ENCODE measurements at regions not wholly inside any gene's neighbourhood (a gene's known extent, or its start where the extent isn't known, plus 50 kb on each side); places are given as distances from the start of the nearest gene placed in this dataset.

DNA sequence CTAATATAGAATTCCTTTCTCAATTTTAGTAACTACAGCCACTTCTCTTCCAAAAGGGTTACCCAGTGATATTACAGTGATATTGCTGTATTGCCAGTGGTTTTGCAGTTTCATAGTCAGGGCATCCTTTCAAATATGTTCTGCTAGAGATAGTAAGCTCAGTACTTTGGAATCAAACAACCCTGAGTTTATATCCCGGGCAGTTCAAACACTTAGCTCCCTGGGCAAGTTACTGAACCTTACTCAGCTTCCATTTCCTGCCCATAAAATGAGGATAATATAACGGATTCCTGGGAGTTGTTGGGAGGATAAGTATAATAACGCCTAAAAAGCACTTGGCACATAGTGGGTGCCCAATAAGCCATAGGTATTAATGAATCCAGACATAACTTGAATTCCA lies 212.6 kb upstream of the PARD3B start:
- no peak for DNase-seq (ENCODE audit: low spot score)
- intact Hi-C loops (cut with DNase I), result no loop called here

GRCh38 chr2:204333861-204334260 lies 211.4 kb upstream of the PARD3B start:
- no peak for DNase-seq (ENCODE audit: low spot score)
- intact Hi-C loops (cut with DNase I), result no loop called here

DNA sequence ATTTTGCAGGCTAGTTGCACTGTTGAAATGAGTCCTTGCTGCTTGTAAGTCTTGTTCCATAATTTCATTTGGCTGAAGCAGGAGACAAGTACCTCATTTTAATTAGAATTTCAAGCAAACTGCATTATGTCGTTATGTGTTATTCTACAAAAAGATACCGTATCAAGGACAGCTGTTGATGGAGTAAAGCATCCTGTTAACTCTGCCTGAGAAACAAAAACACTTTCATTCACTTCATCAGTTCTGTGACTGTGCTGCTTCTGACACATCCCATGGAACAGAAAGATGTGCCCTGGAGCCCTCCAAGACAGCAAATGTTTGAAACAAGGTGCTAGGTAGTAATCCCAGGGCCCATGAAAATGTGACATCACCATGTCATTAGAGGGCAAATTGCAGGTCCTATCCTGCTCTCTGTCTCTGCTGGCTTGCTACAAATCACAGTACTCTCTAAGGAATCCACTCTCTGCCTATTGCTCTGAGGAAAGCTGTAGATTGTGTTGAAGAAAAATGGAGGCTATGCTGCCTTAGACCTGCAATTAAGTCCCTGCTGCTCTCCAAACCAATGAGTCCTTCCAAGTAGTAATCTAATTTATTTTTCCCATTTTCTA lies 209.7 kb upstream of the PARD3B start:
- DNase-seq (ENCODE audit: low spot score), result no peak

DNA sequence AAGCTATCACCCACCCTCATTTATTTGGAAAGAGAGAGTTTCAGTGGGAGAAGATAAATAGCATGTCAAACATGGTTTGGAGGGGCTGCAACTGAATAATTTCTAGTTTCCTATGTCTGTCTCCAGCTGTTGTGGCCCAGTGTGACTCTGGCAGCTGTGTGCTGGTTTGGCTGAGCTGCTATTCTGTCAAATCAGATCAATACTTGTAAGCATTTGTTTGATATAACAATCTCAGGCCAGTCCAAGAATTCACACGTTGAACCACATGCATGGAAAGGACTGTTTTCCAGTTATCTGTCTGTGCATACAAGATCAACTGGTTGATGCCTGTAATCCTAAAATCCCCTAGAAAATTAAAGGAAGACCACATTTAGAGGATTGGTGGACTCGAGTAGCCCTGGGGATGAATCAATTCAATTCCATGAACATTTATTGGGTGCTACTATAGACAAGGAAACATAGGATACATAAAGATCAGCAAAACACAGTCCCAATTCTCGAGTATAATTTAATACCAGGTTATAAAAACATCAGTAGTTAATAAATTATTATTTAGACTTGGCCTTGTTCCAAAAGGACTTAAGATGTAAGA lies 209.0 kb upstream of the PARD3B start:
- intact Hi-C loops (cut with DNase I), result no loop called here
- DNase-seq (ENCODE audit: low spot score), result no peak

More for the DNA sequence above, 209.7 kb upstream of the PARD3B start:
- intact Hi-C loops (cut with DNase I), result no loop called here

- DNase-seq (ENCODE audit: low spot score), result no peak
- intact Hi-C loops (cut with DNase I), result no loop called here
These were observed 207.6 kb upstream of the PARD3B start for GRCh38 chr2:204337638-204338037.

DNA sequence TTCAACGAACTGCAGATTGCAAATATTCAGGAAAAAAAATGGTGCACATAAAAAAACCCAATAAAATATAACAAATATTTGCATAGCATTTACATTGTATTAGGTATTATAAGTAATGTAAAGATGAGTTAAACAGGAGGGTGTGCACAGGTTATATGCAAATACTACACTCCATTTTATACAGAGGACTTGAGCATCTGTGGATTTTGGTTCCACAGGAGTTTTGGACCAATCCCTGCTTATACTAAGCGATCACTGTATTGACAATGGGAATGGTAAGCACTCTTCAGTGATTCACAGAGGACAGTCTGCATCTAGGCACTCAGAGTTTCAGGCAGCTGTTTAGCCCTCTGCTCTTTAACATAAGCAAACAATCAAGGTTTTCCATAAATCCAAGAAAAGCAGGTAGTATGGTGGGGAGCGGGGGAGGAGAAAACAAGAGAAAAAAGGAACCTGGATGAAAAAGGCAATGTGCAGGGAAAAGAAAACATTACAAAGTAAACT lies 206.0 kb upstream of the PARD3B start:
- no peak for DNase-seq (ENCODE audit: low spot score)
- intact Hi-C loops (cut with DNase I), result no loop called here

GRCh38 chr2:204340511-204340910 lies 204.8 kb upstream of the PARD3B start:
- intact Hi-C loops (cut with DNase I), result no loop called here
- no peak for DNase-seq (ENCODE audit: low spot score)

- no peak for DNase-seq (ENCODE audit: low spot score)
- intact Hi-C loops (cut with DNase I), result no loop called here
These were observed 203.4 kb upstream of the PARD3B start for GRCh38 chr2:204341887-204342276.

GRCh38 chr2:204343685-204344084 lies 201.6 kb upstream of the PARD3B start:
- intact Hi-C loops (cut with DNase I), result no loop called here
- no peak for DNase-seq (ENCODE audit: low spot score)

GRCh38 chr2:204344119-204344518 lies 201.2 kb upstream of the PARD3B start:
- intact Hi-C loops (cut with DNase I), result no loop called here
- no peak for DNase-seq (ENCODE audit: low spot score)

DNA sequence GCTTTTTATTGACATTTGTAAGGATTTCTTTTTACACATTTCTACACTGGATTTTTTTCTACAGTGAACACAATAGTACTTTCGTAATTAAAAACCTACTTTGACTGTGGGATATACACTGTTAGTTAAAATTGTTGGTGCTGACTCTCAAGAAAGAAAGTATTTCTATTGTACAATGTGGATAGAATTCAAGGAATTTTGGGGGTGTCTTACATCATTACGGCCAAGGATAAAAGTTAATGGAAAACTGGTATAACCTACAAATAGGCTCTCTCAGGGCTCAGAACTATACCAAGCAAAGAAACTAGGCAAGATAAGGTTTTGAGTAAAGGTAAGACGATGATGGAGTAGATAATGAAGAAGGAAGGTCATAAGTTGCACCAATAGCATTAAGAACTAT lies 198.4 kb upstream of the PARD3B start:
- DNase-seq (ENCODE audit: low spot score), result no peak
- intact Hi-C loops (cut with DNase I), result no loop called here

DNA sequence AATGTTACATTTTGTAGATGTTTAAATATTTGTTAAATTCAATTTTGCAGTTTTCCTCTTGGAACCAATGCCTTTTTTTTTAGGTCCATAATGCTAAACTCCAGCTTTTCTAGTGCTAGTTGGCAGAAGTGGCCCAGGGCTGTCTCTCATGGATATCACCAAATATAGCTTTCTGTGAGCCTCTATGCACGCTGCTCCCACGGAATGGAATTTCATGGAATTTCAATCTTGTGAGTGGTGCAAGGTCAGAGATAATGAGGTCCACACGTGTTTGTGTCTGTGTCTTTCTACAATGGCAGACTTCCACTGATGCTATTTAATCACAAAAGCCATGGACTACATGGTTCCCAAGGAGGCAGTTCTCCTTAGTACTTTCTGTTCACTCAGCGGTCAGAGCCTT lies 191.5 kb upstream of the PARD3B start:
- intact Hi-C loops (cut with DNase I), result no loop called here
- DNase-seq (ENCODE audit: low spot score), result no peak

- DNase-seq (ENCODE audit: low spot score), result no peak
- intact Hi-C loops (cut with DNase I), result no loop called here
These were observed 190.8 kb upstream of the PARD3B start for GRCh38 chr2:204354442-204354856.

- intact Hi-C loops (cut with DNase I), result no loop called here
- DNase-seq (ENCODE audit: low spot score), result no peak
These were observed 189.6 kb upstream of the PARD3B start for GRCh38 chr2:204355688-204356087.

- no peak for DNase-seq (ENCODE audit: low spot score)
- intact Hi-C loops (cut with DNase I), result no loop called here
These were observed 189.1 kb upstream of the PARD3B start for GRCh38 chr2:204356151-204356641.

DNA sequence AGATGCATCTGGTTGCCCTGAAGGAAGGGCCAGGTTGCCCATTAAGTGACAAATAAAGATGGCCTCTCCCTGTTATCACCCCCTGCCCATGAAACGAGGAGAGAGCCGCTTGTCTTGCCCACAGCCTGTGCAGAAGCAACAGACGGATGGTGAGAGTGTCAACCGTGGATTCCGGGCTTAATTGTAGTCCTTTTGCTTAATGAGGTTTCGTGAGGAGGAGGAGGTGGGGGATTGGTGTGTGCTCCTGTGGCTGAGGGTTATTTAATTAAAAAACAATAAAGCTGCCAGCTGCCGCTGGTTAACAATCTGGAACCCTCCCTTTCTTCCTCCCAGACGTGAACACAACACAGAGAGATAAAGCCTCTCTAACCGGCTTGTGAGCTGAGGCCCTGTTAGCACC lies 188.0 kb upstream of the PARD3B start:
- intact Hi-C loops (cut with DNase I), result no loop called here

DNA sequence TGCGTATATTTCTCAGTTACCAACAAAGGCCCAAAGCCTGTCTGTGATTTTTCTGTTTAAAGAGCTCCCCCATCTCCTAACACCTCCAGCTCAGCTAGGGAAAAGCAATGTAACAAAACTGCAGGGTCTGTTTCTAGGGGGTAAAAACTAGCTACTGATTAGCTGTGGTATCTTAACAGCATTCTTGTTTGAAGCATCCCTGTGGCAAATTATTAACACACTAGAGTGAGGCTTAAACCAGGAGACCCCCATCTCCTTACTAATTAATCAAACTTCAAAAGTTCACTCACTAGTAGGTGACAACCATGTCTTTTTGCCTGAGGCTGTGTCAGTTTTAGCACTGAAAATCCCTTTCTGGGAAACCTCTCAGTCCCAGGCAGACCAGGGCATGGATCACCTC lies 186.2 kb upstream of the PARD3B start:
- no peak for DNase-seq (ENCODE audit: low spot score)
- intact Hi-C loops (cut with DNase I), result no loop called here

More for the DNA sequence above, 188.0 kb upstream of the PARD3B start:
- no peak for DNase-seq (ENCODE audit: low spot score)

GRCh38 chr2:204360218-204361007 lies 184.9 kb upstream of the PARD3B start:
- no peak for DNase-seq (ENCODE audit: low spot score)
- intact Hi-C loops (cut with DNase I), result no loop called here

- intact Hi-C loops (cut with DNase I), result no loop called here
- no peak for DNase-seq (ENCODE audit: low spot score)
These were observed 183.5 kb upstream of the PARD3B start for GRCh38 chr2:204361738-204362137.

- intact Hi-C loops (cut with DNase I), result no loop called here
- DNase-seq (ENCODE audit: low spot score), result no peak
These were observed 182.7 kb upstream of the PARD3B start for GRCh38 chr2:204362581-204362980.

GRCh38 chr2:204363513-204363912 lies 181.8 kb upstream of the PARD3B start:
- intact Hi-C loops (cut with DNase I), result no loop called here
- no peak for DNase-seq (ENCODE audit: low spot score)
